ENCODE measurements at regions not wholly inside any gene's neighbourhood (a gene's known extent, or its start where the extent isn't known, plus 50 kb on each side); places are given as distances from the start of the nearest gene placed in this dataset.

DNA sequence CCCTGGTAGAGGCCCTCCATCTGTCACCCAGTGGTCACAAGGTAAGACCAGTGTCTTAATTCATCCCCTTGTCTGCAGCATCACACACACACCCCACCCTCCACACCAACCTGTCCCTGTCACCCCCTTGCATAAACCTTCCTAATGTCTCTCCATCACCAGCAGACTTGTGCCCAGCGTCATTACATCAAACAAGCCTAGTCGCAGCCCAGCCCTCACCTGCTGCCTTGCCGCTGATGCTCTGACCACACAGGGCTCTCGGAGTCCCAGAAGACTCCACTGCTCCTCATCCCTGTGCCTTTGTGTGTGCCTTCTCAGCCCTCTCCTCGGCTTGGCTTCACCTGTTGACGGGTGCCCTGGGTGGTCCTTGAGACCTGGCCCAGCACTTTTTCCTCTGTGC, 171.2 kb downstream of the GLI2 start:
- TF ChIP-seq, protein P1, sequence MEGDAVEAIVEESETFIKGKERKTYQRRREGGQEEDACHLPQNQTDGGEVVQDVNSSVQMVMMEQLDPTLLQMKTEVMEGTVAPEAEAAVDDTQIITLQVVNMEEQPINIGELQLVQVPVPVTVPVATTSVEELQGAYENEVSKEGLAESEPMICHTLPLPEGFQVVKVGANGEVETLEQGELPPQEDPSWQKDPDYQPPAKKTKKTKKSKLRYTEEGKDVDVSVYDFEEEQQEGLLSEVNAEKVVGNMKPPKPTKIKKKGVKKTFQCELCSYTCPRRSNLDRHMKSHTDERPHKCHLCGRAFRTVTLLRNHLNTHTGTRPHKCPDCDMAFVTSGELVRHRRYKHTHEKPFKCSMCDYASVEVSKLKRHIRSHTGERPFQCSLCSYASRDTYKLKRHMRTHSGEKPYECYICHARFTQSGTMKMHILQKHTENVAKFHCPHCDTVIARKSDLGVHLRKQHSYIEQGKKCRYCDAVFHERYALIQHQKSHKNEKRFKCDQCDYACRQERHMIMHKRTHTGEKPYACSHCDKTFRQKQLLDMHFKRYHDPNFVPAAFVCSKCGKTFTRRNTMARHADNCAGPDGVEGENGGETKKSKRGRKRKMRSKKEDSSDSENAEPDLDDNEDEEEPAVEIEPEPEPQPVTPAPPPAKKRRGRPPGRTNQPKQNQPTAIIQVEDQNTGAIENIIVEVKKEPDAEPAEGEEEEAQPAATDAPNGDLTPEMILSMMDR (IDR thresholded peaks at IDR 0.05): no peak
- Histone ChIP-seq H3K27me3 (peaks cover 7% of the 10 kb centered on the region), H3K27ac (no peak overlapping the region), H3K4me3 (ENCODE audit: low read depth in 1 of 2, low read length in 1 of 2) (no peak overlapping the region), H3K4me1 (ENCODE audit: control insufficient read depth in 1 of 2, insufficient read depth in 1 of 2, low read depth in 1 of 2, low read length in 1 of 2) (no peaks in the 10 kb centered on the region), H3K36me3 (no peaks in the 10 kb centered on the region), H3K9me3 (no peaks in the 10 kb centered on the region)

DNA sequence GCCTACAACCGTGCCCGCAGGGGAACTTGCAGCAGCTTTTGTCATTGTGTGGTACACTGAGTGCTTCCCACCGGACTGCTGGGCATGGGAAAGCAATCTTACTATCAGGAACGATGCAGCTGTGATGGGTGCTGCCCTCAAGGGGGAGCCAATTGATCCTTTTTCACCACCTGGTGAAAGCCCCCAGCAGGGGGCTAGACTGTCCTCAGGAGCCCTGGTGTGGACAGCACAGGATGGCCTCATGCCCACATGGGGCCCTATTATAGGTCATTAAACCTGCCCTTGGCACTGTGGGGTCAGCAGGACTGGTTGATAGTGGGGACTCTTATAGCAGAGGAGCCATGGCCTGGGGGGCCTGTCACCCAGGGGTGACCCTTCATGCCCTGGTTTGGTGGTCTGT, 172.2 kb downstream of the GLI2 start:
- H3K36me3 ChIP-seq: no peaks in the 10 kb centered on the region
- H3K4me1 ChIP-seq (ENCODE audit: control insufficient read depth in 1 of 2, insufficient read depth in 1 of 2, low read depth in 1 of 2, low read length in 1 of 2): no peaks in the 10 kb centered on the region
- H3K27me3 ChIP-seq: peaks cover under 1% of the 10 kb centered on the region
- H3K4me3 ChIP-seq (ENCODE audit: low read depth in 1 of 2, low read length in 1 of 2): no peak overlapping the region
- TF ChIP-seq, protein P1 (IDR thresholded peaks at IDR 0.05): no peak
- no peaks in the 10 kb centered on the region for H3K9me3 ChIP-seq
- no peak overlapping the region for H3K27ac ChIP-seq

DNA sequence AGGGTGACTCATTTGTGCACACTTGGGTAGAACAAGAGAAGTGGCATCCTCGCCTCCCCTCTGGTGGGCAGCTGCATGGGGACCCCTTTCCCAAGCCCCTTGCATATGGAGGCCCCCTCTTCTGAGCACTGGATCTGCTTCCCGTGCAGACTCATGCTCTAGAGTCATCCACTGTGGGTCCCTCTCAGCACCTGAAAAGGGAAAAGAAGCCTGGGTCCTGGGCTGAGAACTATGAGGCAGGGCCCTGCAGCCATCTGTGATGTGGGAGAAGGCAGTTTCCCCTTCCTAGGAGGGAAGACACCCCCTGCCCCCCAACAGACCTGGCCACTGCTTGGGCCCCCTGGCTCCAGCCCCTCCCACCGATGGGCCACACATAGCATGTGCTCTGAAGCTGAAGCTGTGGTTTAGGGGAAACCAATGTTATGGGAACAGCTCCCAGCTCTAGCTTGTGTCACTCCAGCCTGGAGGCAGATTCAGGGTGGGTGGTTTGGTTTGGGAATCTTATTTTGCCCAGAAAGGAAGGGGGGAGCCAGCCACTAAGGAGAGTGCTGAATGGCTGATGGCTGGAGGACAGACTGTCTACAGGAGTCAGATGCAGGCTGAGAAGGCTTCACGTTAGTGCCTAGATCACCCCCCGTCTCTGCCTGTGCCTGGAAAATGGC, 172.8 kb downstream of the GLI2 start:
- Histone ChIP-seq H3K4me3 (ENCODE audit: low read depth in 1 of 2, low read length in 1 of 2) (no peak overlapping the region), H3K9me3 (no peaks in the 10 kb centered on the region), H3K4me1 (ENCODE audit: control insufficient read depth in 1 of 2, insufficient read depth in 1 of 2, low read depth in 1 of 2, low read length in 1 of 2) (no peaks in the 10 kb centered on the region), H3K27ac (no peak overlapping the region), H3K27me3 (no peaks in the 10 kb centered on the region), H3K36me3 (no peaks in the 10 kb centered on the region)
- TF ChIP-seq, protein P1 (IDR thresholded peaks at IDR 0.05): no peak

DNA sequence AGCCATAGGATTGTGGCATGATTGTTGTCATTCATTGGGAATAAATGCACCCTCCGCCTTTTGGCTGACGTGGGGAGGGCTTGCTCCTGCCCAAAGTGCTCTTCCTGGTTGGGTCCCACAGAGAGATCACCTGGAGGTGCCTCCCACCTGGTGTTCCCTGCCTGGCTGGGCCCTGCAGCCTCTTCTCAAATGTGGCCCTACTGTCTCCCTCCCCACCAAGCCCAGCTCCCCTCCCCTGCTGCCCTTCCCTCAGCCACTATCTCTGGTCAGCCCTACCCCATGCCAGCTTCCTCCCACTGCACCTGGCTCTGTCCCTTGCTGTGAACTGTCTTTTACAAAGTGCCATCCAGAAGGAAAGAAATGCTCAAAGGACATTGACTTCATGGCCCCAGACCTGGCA, 173.4 kb downstream of the GLI2 start:
- H3K4me1 ChIP-seq (ENCODE audit: control insufficient read depth in 1 of 2, insufficient read depth in 1 of 2, low read depth in 1 of 2, low read length in 1 of 2): no peaks in the 10 kb centered on the region

DNA sequence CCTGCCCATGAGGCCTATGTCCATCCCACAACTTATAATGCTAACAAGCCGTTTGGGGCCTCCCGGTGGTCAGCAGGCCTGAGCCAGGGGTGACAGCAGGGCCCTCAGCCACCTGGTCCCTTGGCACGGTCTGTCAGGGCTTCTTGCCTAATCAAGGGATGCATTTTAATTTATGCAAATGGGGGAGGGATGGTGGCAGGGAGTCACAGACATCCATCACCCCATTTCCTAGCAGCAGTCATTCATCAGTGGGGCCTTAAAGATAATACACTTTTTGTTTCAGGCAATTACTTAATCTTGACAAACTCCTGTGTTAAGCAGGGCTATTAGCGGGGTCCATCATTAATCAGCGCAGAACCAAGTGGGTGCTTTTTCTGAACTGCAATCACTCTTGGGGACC, 174.5 kb downstream of the GLI2 start:
- TF ChIP-seq, protein P1 (IDR thresholded peaks at IDR 0.05): no peak

More for the DNA sequence above, 173.4 kb downstream of the GLI2 start:
- no peak overlapping the region for H3K27ac ChIP-seq
- no peaks in the 10 kb centered on the region for H3K36me3 ChIP-seq
- H3K27me3 ChIP-seq: no peaks in the 10 kb centered on the region
- no peak overlapping the region for H3K4me3 ChIP-seq (ENCODE audit: low read depth in 1 of 2, low read length in 1 of 2)
- TF ChIP-seq, protein P1 (IDR thresholded peaks at IDR 0.05): no peak
- H3K9me3 ChIP-seq: no peaks in the 10 kb centered on the region

More for the DNA sequence above, 174.5 kb downstream of the GLI2 start:
- no peaks in the 10 kb centered on the region for H3K36me3 ChIP-seq
- no peak overlapping the region for H3K27ac ChIP-seq
- H3K4me1 ChIP-seq (ENCODE audit: control insufficient read depth in 1 of 2, insufficient read depth in 1 of 2, low read depth in 1 of 2, low read length in 1 of 2): no peaks in the 10 kb centered on the region
- H3K4me3 ChIP-seq (ENCODE audit: low read depth in 1 of 2, low read length in 1 of 2): no peak overlapping the region
- H3K9me3 ChIP-seq: no peaks in the 10 kb centered on the region
- H3K27me3 ChIP-seq: no peaks in the 10 kb centered on the region
